Brain pericyte (primary cell): ENCODE measurements at regions not wholly inside any gene's neighbourhood (a gene's known extent, or its start where the extent isn't known, plus 50 kb on each side); places are given as distances from the start of the nearest gene placed in this dataset.
A peak's percentile ranks its signal among the peaks of the same experiment; 100 is the strongest.
"Not testable (repeated sequence)": the region's sequence is repeated elsewhere in the genome, so short reads cannot be mapped to it uniquely, and the experiment has no call there.

Experiments used
- DNase-seq: peaks from one replicate; pipeline ENCODE4 v3.0.0-alpha.2; 2012; ENCODE audit warnings: low read depth, low spot score

DNA sequence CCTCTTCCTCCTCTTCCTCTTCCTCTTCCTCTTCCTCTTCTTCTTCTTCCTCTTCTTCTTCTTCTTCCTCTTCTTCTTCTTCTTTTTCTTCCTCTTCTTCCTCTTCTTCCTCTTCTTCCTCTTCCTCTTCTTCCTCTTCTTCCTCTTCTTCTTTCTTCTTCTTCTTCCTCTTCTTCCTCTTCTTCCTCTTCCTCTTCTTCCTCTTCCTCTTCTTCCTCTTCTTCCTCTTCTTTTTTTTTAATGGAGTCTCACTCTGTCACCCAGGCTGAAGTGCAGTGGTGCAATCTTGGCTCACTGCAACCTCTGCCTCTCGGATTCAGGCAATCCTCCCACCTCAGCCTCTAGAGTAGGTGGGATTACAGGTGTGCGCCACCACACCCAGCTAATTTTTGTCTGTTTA lies 79.8 kb upstream of the SLC30A5 start:
- not testable (repeated sequence) for DNase-seq

DNA sequence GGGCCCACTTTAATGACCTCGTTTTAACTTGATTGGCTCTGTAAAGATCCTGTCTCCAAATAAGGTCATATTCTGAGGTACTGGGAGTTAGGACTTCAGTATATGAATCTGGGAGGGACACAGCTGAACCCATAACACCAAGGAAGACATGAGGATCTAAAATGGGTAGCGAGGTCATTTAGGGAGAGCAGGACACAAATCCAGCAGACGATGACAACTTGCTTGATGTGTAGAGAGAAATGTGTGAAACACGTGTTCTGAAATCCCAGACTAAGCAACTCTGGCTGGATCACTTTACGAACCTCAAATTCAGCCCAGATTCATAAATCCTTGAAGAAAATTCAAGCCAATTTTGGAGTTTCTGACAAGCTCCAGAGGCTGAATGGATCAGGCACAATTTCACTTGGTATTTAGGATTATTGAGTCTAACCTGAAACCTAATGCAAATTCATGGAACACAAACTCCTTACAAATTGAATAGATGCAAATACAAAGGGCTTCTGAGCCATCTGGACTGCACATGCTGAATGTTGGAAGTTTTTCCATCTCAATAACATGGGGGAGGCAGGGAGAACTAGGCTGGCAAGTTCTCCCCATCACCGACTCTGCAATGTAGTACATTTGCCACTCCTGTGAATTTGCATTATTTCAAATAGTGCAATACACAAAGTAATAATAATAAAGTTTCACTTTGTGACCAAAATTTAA lies 74.0 kb upstream of the SLC30A5 start:
- DNase-seq, result no peak

GRCh38 chr5:69024241-69024651 lies 69.6 kb upstream of the SLC30A5 start:
- DNase-seq, result no peak

GRCh38 chr5:69029292-69029691 lies 64.5 kb upstream of the SLC30A5 start:
- no peak for DNase-seq

- no peak for DNase-seq
Measured at GRCh38 chr5:69030358-69031062, 63.3 kb upstream of the SLC30A5 start.

DNA sequence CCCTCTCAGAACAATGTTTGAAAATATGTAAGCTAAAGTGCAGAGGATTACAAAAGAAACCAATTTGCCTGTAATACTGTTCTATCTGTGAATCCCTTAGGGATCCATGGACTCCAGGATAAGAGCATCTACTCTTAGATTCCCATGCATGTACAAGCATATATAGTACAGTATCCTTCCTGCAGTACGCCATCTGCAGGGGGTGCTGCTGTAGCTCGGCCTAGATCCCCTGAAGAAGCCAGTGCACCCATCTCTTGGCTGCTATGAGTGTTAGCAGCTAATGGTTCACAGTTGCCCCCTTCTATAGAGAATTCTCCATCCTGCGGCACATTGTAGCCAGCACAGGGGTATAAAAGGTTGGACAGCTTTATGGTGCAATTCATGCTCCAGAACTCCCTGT lies 61.8 kb upstream of the SLC30A5 start:
- no peak for DNase-seq

DNA sequence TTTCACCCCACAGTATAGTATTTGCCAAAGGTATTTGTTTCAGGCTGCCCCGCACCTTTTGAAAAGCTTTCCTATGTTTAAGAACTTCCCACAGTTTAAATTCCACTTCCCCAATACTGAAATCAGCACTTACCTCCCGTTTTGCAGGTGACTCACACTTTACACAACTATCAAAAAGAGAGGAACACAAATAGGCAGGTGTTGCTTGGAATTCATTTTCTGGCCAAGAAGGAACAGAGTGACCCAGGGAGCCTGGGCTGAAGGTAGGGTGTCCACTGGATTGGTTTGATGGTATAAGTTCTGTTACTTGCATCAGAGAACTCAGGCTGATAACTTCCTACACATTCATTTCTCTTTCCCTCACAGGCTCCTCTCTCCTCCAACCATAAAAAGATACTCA lies 60.1 kb upstream of the SLC30A5 start:
- DNase-seq, result no peak

DNA sequence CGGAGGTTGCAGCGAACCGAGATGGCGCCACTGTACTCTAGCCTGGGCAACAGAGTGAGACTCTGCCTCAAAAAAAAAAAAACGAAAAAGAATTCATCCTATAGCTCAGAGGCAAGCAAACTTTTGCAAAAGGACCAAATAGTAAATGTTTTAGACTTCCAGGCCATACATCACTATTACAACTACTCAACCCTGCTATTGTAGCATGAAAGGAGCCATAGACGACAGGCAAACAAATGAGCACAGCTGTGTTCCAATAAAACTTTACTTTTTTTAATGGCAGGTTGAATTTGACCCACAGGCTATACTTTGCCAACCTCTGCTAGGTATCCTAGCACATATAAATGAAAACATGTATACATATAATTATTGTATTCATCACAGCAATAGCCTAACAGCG lies 58.9 kb upstream of the SLC30A5 start:
- no peak for DNase-seq

- DNase-seq, result no peak
Measured at GRCh38 chr5:69035665-69036064, 58.1 kb upstream of the SLC30A5 start.

DNA sequence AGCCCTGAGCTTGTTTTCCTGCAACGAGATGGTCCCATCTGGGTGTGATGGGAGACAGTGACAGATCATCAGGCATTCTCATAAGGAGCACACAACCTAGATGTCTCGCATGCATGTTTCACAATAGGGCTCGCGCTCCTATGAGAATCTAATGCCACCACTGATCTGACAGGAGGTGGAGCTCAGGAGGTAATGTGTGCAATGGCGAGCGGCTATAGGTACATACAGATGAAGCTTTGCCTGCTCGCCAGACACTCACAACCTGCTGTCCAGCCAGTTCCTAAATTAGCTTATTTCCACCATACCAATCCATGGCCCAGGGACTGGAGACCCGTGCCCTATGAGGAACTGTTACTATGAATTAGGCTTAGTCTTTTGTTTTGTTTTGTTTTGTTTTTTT lies 55.3 kb upstream of the SLC30A5 start:
- DNase-seq, result no peak

- DNase-seq, result no peak
Measured at GRCh38 chr5:69039829-69040228, 54.0 kb upstream of the SLC30A5 start.

DNA sequence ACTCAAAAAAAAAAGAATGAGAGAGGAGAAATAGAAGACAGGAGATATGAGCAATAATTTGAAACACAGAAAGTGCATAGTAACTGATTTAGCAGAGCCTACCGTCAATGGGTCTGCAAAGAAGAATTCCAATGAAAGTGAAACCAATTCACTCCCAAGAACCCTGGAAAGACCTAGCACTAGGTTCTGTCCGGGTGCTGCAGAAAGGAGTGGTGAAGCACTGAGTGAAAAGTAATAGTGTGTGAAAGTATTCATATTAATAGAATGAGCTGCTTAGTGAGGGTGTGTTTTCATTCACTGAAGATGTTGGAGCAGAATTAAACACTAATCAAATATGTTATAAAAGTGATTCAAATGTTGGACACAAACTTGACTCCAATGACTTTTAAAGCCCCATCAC lies 51.3 kb upstream of the SLC30A5 start:
- DNase-seq, result no peak

DNA sequence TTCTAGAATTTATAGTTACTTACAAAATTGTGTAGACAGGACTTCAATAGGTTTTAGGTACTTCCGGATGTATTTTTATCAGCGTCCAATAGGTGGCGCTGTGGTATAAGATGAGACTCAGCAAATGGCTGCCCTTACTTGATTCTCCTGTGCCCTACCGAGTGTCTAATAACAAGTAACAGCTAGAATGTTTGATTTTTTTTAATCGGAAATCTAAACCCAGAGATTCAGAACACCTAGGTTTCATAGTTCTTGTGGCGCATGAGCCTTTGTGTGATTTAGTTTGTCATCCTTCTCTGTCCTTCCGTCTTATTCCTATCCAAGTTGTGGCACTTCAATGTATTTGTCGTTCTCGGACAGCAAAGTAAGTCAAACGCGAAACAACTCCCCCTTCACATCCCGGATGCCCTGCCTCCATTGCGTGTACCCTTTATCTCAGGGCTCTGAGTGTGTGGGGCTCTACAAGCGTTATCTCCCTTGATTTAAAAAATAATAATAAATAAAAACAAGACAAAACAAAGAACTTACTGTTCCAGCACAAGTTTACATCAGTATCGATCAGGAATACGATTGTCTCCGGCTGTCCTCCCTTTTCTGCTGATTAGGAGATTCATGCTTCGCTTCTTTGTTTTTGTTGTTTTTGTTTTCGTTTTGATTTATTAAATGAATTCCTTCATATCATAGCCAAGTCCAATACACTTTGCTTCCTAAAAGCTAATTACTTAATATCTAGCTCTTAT lies 50.7 kb upstream of the SLC30A5 start:
- peak; percentile 73 for DNase-seq

- DNase-seq, result no peak
Measured at GRCh38 chr5:69043655-69043996, 50.2 kb upstream of the SLC30A5 start.
